ENCODE measurements at regions not wholly inside any gene's neighbourhood (a gene's known extent, or its start where the extent isn't known, plus 50 kb on each side); places are given as distances from the start of the nearest gene placed in this dataset.

DNA sequence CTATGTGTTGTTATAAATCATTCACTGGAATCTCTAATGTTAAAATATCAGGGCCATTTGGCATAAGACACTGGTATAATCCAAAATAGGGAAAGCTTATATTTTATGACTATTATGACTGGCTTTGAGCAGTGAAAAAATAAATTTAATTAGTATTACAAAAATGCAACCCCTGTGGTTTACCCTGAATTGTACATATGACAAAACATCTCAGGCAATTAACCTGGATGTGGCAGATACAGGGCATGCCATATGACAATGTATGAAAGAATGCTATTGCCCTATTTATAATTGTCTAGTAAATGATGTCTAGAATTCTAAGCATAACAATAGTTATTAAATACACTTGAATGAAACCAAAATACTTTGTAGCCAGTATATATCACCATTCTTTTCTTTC is 532.5 kb upstream of the ADGRL4 start:
- DNase-seq (no peak), ATAC-seq (no peak)
- no peaks in the 10 kb centered on the region for H3K27me3 ChIP-seq
- no peaks in the 10 kb centered on the region for H3K9me3 ChIP-seq
- H3K4me3 ChIP-seq, result no peak overlapping the region
- no peak overlapping the region for H3K27ac ChIP-seq
- no peak for TF ChIP-seq POLR2A (IDR thresholded peaks at IDR 0.05)
- TF ChIP-seq, protein P1, sequence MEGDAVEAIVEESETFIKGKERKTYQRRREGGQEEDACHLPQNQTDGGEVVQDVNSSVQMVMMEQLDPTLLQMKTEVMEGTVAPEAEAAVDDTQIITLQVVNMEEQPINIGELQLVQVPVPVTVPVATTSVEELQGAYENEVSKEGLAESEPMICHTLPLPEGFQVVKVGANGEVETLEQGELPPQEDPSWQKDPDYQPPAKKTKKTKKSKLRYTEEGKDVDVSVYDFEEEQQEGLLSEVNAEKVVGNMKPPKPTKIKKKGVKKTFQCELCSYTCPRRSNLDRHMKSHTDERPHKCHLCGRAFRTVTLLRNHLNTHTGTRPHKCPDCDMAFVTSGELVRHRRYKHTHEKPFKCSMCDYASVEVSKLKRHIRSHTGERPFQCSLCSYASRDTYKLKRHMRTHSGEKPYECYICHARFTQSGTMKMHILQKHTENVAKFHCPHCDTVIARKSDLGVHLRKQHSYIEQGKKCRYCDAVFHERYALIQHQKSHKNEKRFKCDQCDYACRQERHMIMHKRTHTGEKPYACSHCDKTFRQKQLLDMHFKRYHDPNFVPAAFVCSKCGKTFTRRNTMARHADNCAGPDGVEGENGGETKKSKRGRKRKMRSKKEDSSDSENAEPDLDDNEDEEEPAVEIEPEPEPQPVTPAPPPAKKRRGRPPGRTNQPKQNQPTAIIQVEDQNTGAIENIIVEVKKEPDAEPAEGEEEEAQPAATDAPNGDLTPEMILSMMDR (IDR thresholded peaks at IDR 0.05), result no peak
- H3K36me3 ChIP-seq, result no peaks in the 10 kb centered on the region
- no peaks in the 10 kb centered on the region for H3K4me1 ChIP-seq
- intact Hi-C loops (cut with DNase I), result no loop called here

DNA sequence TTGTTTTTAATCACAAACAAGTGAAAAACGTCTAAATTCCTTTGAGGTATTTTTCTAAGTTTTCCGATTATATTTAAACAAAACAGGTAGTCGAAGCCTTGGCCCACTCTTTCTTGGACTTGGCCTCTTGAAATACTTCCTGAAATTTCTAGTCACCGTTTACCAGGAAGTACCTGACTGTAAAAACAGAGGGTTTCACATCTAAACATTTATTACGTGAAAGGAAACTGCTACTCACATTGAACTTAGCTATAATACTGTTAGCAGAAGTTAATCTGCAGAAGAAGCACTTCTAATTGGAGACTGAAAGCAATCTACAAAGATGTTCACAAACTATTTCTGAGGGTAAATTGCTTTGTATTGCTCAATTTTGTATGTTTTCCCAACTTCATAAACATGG is 526.0 kb upstream of the ADGRL4 start:
- 53% methylated on average over 5 of the region's 5 CpGs for WGBS (ENCODE audit: insufficient coverage, low coverage, low lambda C conversion rate, missing lambda C conversion rate)
- ATAC-seq (no peak), DNase-seq (no peak)
- H3K36me3 ChIP-seq, result no peaks in the 10 kb centered on the region
- H3K27me3 ChIP-seq, result no peaks in the 10 kb centered on the region
- intact Hi-C loops (cut with DNase I), result no loop called here
- H3K4me3 ChIP-seq, result no peak overlapping the region
- no peaks in the 10 kb centered on the region for H3K9me3 ChIP-seq
- H3K4me1 ChIP-seq, result no peaks in the 10 kb centered on the region
- TF ChIP-seq POLR2A (IDR thresholded peaks at IDR 0.05), result no peak
- TF ChIP-seq, protein P1 (IDR thresholded peaks at IDR 0.05), result no peak
- H3K27ac ChIP-seq, result no peak overlapping the region

DNA sequence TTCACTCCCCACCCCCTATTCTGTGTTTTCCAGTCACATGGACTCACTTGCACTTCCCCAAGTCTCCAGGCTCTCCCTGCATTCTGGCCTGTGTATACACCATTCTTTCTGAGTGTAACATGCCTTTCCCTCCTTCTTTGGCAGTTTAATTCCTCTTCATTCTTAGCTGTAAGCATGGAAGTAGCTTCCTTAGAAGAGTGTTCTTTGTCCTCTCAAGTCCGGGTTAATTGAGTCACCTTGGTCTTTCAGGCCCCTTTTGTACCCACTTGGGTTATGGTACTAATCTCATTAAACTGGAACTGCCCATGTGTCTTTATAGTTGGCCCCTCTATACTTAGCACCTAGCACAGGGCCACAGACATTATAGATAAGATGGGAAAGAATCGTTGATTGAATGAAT is 525.3 kb upstream of the ADGRL4 start:
- Histone ChIP-seq H3K27me3 (no peaks in the 10 kb centered on the region), H3K9me3 (no peaks in the 10 kb centered on the region), H3K4me1 (no peaks in the 10 kb centered on the region), H3K4me3 (no peak overlapping the region), H3K36me3 (no peaks in the 10 kb centered on the region), H3K27ac (no peak overlapping the region)
- no peak for DNase-seq
- 65% methylated on average over 2 of the region's 2 CpGs for WGBS (ENCODE audit: insufficient coverage, low coverage, low lambda C conversion rate, missing lambda C conversion rate)
- intact Hi-C loops (cut with DNase I), result no loop called here
- no peak for ATAC-seq
- TF ChIP-seq POLR2A (IDR thresholded peaks at IDR 0.05), result no peak
- TF ChIP-seq, protein P1 (IDR thresholded peaks at IDR 0.05), result no peak

DNA sequence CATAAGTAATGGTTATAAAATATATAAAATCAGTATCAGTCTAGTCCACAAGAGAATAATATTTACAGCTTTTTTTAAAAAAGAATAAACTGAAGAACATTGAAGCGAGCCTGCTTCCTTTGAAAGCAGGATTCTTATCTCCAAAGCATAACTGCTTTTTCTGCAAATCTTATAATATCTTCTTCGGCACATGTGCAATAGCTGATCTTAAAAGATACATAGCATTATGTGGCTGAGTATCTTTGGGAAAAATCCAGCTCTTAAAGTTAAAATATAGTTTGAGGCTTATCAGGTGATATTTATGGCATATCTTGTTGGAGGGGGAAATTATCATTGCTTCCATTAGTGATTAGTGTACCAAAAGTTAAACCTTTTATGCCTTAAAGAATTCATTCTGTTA is 523.9 kb upstream of the ADGRL4 start:
- intact Hi-C loops (cut with DNase I), result no loop called here
- DNase-seq (no peak), ATAC-seq (no peak)
- Histone ChIP-seq H3K27me3 (no peaks in the 10 kb centered on the region), H3K4me1 (no peaks in the 10 kb centered on the region), H3K9me3 (no peaks in the 10 kb centered on the region), H3K36me3 (no peaks in the 10 kb centered on the region), H3K27ac (no peak overlapping the region), H3K4me3 (no peak overlapping the region)
- TF ChIP-seq, protein P1 (IDR thresholded peaks at IDR 0.05), result no peak
- TF ChIP-seq POLR2A (IDR thresholded peaks at IDR 0.05), result no peak
- 85% methylated on average over 2 of the region's 2 CpGs for WGBS (ENCODE audit: insufficient coverage, low coverage, low lambda C conversion rate, missing lambda C conversion rate)

DNA sequence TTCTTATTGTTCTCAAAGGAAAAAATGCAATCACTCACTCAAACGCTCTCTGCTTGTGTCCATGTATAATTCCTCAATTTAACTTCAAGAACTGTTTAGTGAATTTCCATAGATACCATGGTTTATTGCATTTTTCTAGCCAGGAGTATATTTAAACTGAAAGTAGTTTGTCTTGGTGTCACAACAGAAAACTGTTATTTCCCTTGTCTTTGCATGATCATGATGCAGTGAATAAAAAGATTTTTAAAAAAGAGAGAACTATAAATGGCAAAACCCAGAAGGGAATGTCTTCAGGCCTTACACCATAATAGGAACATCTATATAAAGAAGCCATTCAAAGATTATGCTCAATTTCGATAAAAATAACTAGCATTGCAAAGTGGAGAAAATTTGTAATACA is 523.5 kb upstream of the ADGRL4 start:
- Histone ChIP-seq H3K4me3 (no peak overlapping the region), H3K27ac (no peak overlapping the region), H3K9me3 (no peaks in the 10 kb centered on the region), H3K36me3 (no peaks in the 10 kb centered on the region), H3K4me1 (no peaks in the 10 kb centered on the region), H3K27me3 (no peaks in the 10 kb centered on the region)
- 68% methylated on average over 2 of the region's 2 CpGs for WGBS (ENCODE audit: insufficient coverage, low coverage, low lambda C conversion rate, missing lambda C conversion rate)
- TF ChIP-seq, protein P1 (IDR thresholded peaks at IDR 0.05), result no peak
- no peak for TF ChIP-seq POLR2A (IDR thresholded peaks at IDR 0.05)
- intact Hi-C loops (cut with DNase I), result no loop called here
- ATAC-seq (no peak), DNase-seq (no peak)

All from right lobe of liver (tissue), 6 donors.